HEK293T (cell line): ENCODE measurements at regions not wholly inside any gene's neighbourhood (a gene's known extent, or its start where the extent isn't known, plus 50 kb on each side); places are given as distances from the start of the nearest gene placed in this dataset.

Experiments used
- BHLHE40 ChIP-seq: fragments of 450-650 bp; IDR thresholded peaks from 2 replicates; pipeline ENCODE4 v1.6.1; 2016; ENCODE audit warnings: mild to moderate bottlenecking, moderate library complexity, borderline replicate concordance
- ELF4 ChIP-seq: fragments of 450-650 bp; IDR thresholded peaks from 2 replicates; pipeline ENCODE4 v1.6.1; 2017; ENCODE audit warnings: antibody characterized with exemption
- FOXA1 ChIP-seq: fragments of 450-650 bp; IDR thresholded peaks from 2 replicates; pipeline ENCODE4 v1.6.1; 2016; ENCODE audit warnings: mild to moderate bottlenecking
- L3MBTL2 ChIP-seq: fragments of 450-650 bp; conservative IDR thresholded peaks from 2 replicates; pipeline ENCODE4 v1.6.1; 2016; ENCODE audit warnings: mild to moderate bottlenecking
- NFRKB ChIP-seq: fragments of 450-650 bp; IDR thresholded peaks from 2 replicates; pipeline ENCODE4 v1.6.1; 2016; ENCODE audit warnings: mild to moderate bottlenecking, moderate library complexity
- SUZ12 ChIP-seq: fragments of 450-650 bp; IDR thresholded peaks from 2 replicates; pipeline ENCODE4 v1.6.1; 2016; ENCODE audit warnings: mild to moderate bottlenecking
- ZNF384 ChIP-seq: fragments of 450-650 bp; IDR thresholded peaks from 2 replicates; pipeline ENCODE4 v1.6.1; 2016

DNA sequence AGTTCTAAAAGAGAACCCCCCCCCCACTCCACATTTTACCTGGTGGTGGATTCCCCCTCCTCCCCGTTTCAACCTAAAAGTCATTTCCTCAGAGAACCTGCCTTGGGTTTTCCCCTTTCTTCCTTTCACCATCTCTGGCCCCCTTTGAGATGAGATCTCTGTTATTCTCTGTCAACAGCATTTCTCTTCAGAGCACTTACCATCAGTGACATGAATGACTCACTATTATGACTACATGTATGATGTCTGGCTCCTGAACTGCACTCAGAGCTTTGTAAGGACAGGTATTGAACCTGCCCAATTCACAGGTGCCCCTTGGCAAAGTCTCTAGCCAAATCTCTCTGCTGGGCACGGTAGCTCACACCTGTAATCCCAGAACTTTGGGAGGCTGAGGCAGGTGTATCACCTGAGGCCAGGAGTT, 61.4 kb upstream of the JARID2 start:
- TF ChIP-seq NFRKB (no peak), ELF4 (no peak), BHLHE40 (no peak), SUZ12 (no peak), ZNF384 (no peak), FOXA1 (no peak), L3MBTL2 (no peak)
